Gastroesophageal sphincter (tissue), 4 donors: ENCODE measurements at regions not wholly inside any gene's neighbourhood (a gene's known extent, or its start where the extent isn't known, plus 50 kb on each side); places are given as distances from the start of the nearest gene placed in this dataset.

Experiments
- ATAC-seq: fragments of 150-250 bp; one replicate; pipeline ENCODE4 v1.9.1; 2016; ENCODE audit warnings: mild to moderate bottlenecking, moderate library complexity
- H3K27ac ChIP-seq, 4 donors: fragments of 200-600 bp; sonication (generic) in 3 of 4; 1 replicate in 3 of 4; 2 replicates in 1 of 4; pipeline ENCODE4 v1.5.1; 2016 to 2019
- H3K27me3 ChIP-seq: fragments of 200-600 bp; sonication (generic); one replicate; pipeline ENCODE4 v1.5.1; 2019
- H3K36me3 ChIP-seq, 2 donors: fragments of 200-600 bp; sonication (generic); one replicate each; pipeline ENCODE4 v1.5.1; 2019; ENCODE audit warnings: control low read depth in 1 of 2
- H3K4me1 ChIP-seq, 3 donors: fragments of 200-600 bp; sonication (generic); 1 replicate in 2 of 3; 2 replicates in 1 of 3; pipeline ENCODE4 v1.5.1; 2016 to 2019; ENCODE audit warnings: control low read depth in 2 of 3
- H3K4me3 ChIP-seq, 2 donors: fragments of 200-600 bp; sonication (generic); one replicate each; pipeline ENCODE4 v1.5.1; 2019; ENCODE audit warnings: mild to moderate bottlenecking in 1 of 2, moderate library complexity in 1 of 2
- H3K9me3 ChIP-seq, 3 donors: fragments of 200-600 bp; sonication (generic); one replicate each; pipeline ENCODE4 v1.5.1; 2017 to 2019; ENCODE audit warnings: control low read depth in 2 of 3
- EP300 ChIP-seq: sonication (generic); formaldehyde crosslinking; IDR thresholded peaks from one replicate; pipeline ENCODE4 v1.6.1; 2017; ENCODE audit warnings: antibody characterized with exemption, mild to moderate bottlenecking
- POLR2A ChIP-seq, 2 donors: fragments of 450-650 bp; IDR thresholded peaks; one replicate each; pipeline ENCODE4 v1.6.1; 2017; ENCODE audit warnings: antibody characterized with exemption in 2 of 2, mild to moderate bottlenecking in 2 of 2, moderate library complexity in 1 of 2
- POLR2AphosphoS5 ChIP-seq: sonication (generic); formaldehyde crosslinking; IDR thresholded peaks from one replicate; pipeline ENCODE4 v1.6.1; 2017; ENCODE audit warnings: antibody characterized with exemption
- WGBS, 2 donors: methylation state at CpG; one replicate each; pipeline ENCODE4 v1.1.5; 2018; ENCODE audit warnings: low coverage in 1 of 2; 5-methylcytosine and 5-hydroxymethylcytosine counted together
- TF ChIP-seq, protein P1 (sequence below), 4 experiments: fragments of 200-600 bp in 2 of 4; fragments of 450-650 bp in 2 of 4; sonication (generic) in 1 of 4; IDR thresholded peaks; one replicate each; pipeline ENCODE4 v1.5.1; 2017 to 2019; ENCODE audit warnings: antibody characterized with exemption in 4 of 4, mild to moderate bottlenecking in 2 of 4, moderate library complexity in 2 of 4

GRCh38 chr14:82159624-82160023 lies 626.0 kb upstream of the SEL1L start:
- Histone ChIP-seq H3K27me3 (no peaks in the 10 kb centered on the region), H3K36me3 (no peaks in the 10 kb centered on the region), H3K4me3 (no peak overlapping the region), H3K9me3 (no peaks in the 10 kb centered on the region), H3K4me1 (no peaks in the 10 kb centered on the region), H3K27ac (no peak overlapping the region)
- TF ChIP-seq POLR2AphosphoS5: no peak
- TF ChIP-seq, protein P1, sequence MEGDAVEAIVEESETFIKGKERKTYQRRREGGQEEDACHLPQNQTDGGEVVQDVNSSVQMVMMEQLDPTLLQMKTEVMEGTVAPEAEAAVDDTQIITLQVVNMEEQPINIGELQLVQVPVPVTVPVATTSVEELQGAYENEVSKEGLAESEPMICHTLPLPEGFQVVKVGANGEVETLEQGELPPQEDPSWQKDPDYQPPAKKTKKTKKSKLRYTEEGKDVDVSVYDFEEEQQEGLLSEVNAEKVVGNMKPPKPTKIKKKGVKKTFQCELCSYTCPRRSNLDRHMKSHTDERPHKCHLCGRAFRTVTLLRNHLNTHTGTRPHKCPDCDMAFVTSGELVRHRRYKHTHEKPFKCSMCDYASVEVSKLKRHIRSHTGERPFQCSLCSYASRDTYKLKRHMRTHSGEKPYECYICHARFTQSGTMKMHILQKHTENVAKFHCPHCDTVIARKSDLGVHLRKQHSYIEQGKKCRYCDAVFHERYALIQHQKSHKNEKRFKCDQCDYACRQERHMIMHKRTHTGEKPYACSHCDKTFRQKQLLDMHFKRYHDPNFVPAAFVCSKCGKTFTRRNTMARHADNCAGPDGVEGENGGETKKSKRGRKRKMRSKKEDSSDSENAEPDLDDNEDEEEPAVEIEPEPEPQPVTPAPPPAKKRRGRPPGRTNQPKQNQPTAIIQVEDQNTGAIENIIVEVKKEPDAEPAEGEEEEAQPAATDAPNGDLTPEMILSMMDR (IDR thresholded peaks at IDR 0.05): no peak
- no peak for TF ChIP-seq POLR2A (IDR thresholded peaks at IDR 0.05)
- no peak for TF ChIP-seq EP300
- no peak for ATAC-seq
- 88 to 100% methylated on average over 1 of the region's 3 CpGs for WGBS, 2 donors

DNA sequence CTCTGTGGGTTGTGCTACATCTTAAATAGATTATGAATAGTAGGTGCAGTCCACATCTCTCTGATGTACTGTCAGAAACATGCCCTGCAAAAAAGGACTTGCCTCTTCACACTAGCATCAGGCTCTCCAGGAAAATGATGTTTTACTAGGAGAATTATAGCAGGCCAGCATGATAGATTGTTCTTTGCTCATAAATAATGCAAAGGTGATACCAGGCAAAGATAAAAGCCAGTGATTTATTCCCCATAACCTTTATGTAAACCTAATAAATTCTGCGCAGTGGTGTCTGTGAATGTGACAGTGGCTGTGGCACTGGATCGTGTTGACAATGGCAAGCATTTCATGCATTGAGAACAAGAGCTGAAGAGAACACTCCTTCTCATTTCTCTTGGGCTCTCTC lies 646.5 kb upstream of the SEL1L start:
- Histone ChIP-seq H3K9me3 (no peaks in the 10 kb centered on the region), H3K4me1 (no peaks in the 10 kb centered on the region), H3K27me3 (no peaks in the 10 kb centered on the region), H3K4me3 (no peak overlapping the region), H3K27ac (no peak overlapping the region), H3K36me3 (no peaks in the 10 kb centered on the region)
- no peak for ATAC-seq
- 90% methylated on average over 2 of the region's 2 CpGs; no CpG with 5 or more reads in 1 of the 2 donors for WGBS, 2 donors
- TF ChIP-seq POLR2A (IDR thresholded peaks at IDR 0.05): no peak
- TF ChIP-seq, protein P1 (IDR thresholded peaks at IDR 0.05): no peak
- no peak for TF ChIP-seq POLR2AphosphoS5
- TF ChIP-seq EP300: no peak

- TF ChIP-seq POLR2AphosphoS5 (no peak), EP300 (no peak), POLR2A (IDR thresholded peaks at IDR 0.05) (no peak)
- TF ChIP-seq, protein P1 (IDR thresholded peaks at IDR 0.05): no peak
- no peaks in the 10 kb centered on the region for H3K9me3 ChIP-seq
- H3K27ac ChIP-seq: no peak overlapping the region
- no peak overlapping the region for H3K4me3 ChIP-seq
- no peaks in the 10 kb centered on the region for H3K27me3 ChIP-seq
- no peaks in the 10 kb centered on the region for H3K36me3 ChIP-seq
- ATAC-seq: no peak
- no peaks in the 10 kb centered on the region for H3K4me1 ChIP-seq
Observed at GRCh38 chr14:82182646-82183045, 649.0 kb upstream of the SEL1L start.

- H3K9me3 ChIP-seq: peaks cover 0 to 5% (median 0%) of the 10 kb centered on the region in 3 donors
- no peaks in the 10 kb centered on the region for H3K27me3 ChIP-seq
- 41 to 66% methylated on average over 2 to 3 of the region's 3 CpGs for WGBS, 2 donors
- no peak for ATAC-seq
- TF ChIP-seq, protein P1 (IDR thresholded peaks at IDR 0.05): no peak
- TF ChIP-seq POLR2AphosphoS5: no peak
- H3K27ac ChIP-seq: no peak overlapping the region
- H3K4me1 ChIP-seq: no peaks in the 10 kb centered on the region
- no peaks in the 10 kb centered on the region for H3K36me3 ChIP-seq
- no peak overlapping the region for H3K4me3 ChIP-seq
Observed at GRCh38 chr14:82190742-82191141, 657.1 kb upstream of the SEL1L start.

GRCh38 chr14:82192387-82192786 lies 658.7 kb upstream of the SEL1L start:
- TF ChIP-seq POLR2AphosphoS5 (no peak), POLR2A (IDR thresholded peaks at IDR 0.05) (no peak), EP300 (no peak)
- TF ChIP-seq, protein P1 (IDR thresholded peaks at IDR 0.05): no peak
- 62 to 93% methylated on average over 2 of the region's 2 CpGs for WGBS, 2 donors
- Histone ChIP-seq H3K27ac (no peak overlapping the region), H3K9me3 (peaks cover 0 to 5% (median 0%) of the 10 kb centered on the region in 3 donors), H3K36me3 (no peaks in the 10 kb centered on the region), H3K4me3 (no peak overlapping the region), H3K27me3 (no peaks in the 10 kb centered on the region), H3K4me1 (no peaks in the 10 kb centered on the region)
- no peak for ATAC-seq
